ENCODE measurements at regions not wholly inside any gene's neighbourhood (a gene's known extent, or its start where the extent isn't known, plus 50 kb on each side); places are given as distances from the start of the nearest gene placed in this dataset.

GRCh38 chr1:208903251-208903905 is 659.2 kb upstream of the PLXNA2 start:
- no peak for DNase-seq (ENCODE audit: low read depth in 2 of 2)

- DNase-seq (ENCODE audit: low read depth in 2 of 2) = no peak
These were observed 663.6 kb upstream of the PLXNA2 start for GRCh38 chr1:208907790-208908189.

- DNase-seq (ENCODE audit: low read depth in 2 of 2) = no peak
These were observed 665.1 kb upstream of the PLXNA2 start for GRCh38 chr1:208909011-208909984.

DNA sequence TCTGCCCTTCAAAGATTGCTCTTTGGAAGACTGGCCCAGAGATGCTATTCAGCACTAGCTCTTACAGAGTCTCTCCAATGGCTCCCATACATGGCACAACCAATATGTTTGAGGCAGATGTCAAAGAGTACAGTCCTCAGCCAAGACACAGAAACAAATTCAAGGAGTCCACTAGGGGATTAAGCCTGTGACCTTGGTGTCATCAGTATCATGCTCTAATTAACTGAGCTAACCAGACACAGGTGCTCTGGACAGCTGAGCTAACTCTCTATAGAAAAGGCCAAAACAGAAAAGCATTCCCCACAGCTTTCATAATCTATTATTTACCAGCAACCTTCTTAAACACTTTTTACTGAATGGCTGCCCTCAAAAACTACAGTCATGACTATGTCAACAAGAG is 666.0 kb upstream of the PLXNA2 start:
- DNase-seq (ENCODE audit: low read depth in 2 of 2) = no peak

GRCh38 chr1:208917281-208917680 is 666.2 kb upstream of the CAMK1G start:
- DNase-seq (ENCODE audit: low read depth in 2 of 2) = no peak

GRCh38 chr1:208917723-208918122 is 665.8 kb upstream of the CAMK1G start:
- DNase-seq (ENCODE audit: low read depth in 2 of 2) = no peak

DNA sequence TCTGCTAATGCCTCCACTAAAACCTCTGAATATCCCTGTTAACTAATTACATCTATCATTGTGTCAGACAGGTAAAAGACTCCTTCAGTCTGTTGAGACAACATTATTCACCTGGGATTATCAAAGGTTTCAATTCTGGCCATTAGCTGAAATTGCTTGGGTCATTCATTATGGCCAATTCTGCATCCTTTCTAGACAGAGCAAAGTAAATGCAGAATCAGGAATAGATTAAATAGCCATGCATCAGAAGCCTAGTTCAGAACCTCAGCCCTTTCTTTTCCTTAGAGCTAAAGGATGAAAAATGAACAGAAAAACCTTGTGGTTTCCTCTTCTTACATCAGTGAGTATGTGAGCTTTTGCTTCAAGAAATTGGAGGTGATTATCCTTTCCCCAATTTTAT is 665.4 kb upstream of the CAMK1G start:
- DNase-seq (ENCODE audit: low read depth in 2 of 2) = no peak

GRCh38 chr1:208919371-208919770 is 664.1 kb upstream of the CAMK1G start:
- no peak for DNase-seq (ENCODE audit: low read depth in 2 of 2)

DNA sequence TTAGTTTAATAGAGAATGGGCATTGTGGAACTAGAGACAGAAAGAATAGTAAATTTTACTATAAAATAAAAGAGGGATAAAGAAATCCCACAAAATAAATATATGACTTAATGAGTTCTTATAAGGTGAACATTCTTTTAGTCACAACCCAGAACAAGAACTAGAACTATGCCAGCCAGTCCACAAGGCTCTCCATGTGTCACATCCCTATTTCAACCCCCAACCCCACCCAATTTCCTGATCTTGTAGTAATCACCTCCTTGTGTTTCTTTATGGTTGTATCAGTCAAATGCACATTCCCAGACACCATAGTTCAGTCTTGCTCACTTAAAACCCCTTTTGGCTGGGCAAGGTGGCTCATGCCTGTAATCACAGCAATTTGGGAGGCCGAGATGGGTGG is 662.3 kb upstream of the CAMK1G start:
- DNase-seq (ENCODE audit: low read depth in 2 of 2) = no peak

DNA sequence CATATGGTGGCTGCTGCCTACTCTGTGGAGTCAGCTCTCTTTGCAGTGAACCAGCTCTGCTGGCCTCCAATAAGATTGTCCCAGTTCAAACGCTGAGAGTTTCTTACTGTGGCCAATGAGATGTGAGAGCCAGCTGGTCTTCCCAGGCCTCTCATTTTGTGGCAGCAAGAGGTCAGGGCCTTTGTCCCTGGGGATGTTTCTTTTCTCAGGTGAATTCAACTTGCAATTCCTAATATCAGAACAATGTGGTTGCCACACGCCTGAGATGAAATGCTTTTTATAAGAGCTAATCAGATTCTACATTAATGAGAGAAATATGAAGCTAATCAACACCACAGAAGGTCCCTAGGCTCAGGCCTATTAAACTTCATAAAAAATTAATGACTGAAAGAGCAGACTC is 660.1 kb upstream of the CAMK1G start:
- no peak for DNase-seq (ENCODE audit: low read depth in 2 of 2)

- DNase-seq (ENCODE audit: low read depth in 2 of 2) = no peak
These were observed 659.4 kb upstream of the CAMK1G start for GRCh38 chr1:208923946-208924720.

DNA sequence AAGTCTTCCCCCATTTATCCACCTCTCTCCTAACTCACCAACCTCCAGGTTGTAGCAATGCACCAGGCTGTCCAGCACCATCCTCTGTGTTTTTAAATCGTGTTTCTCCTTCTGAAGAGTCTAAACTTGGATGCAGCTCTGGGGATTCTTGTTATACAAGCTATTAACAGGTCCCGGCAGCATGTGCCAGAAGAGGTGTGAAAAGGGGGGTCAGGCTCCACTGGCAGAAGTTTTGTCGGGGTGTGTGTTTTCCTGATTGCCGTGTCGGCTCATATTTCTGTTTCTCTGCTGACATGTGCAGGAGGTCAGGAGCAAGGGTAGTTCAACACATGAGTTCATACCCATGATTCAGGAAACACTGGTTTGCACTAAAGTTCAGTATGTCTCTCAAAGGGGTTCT is 658.6 kb upstream of the CAMK1G start:
- no peak for DNase-seq (ENCODE audit: low read depth in 2 of 2)

DNA sequence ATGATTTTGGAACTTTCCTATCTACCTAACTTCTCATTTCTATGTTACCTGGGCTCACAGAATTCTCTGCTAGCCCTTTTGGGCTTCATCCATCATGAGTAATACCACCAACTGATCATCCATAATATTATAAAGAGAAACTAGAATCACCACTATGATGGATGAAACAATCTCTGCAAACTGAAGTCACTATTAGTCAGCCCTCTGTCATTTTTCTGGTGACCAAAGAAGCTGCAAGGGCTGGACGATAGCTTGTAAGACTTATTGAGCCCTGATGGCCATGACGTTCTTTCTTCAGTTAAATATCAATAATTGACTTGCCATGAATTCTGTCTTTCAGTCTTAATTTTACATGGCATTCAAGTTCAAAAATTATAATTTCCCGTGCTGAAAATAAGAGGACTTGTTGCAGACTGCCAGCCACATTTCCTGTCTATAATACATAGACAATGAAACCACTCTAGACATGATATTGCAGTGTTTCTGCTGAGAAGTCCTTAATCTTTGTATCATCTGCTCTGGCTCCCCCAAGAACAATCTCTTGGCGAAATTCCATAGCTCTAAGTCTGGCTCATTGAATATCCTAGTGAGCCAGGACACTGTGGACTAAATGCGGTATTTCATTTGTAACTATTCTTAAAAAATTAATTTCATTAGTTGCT is 655.0 kb upstream of the CAMK1G start:
- no peak for DNase-seq (ENCODE audit: low read depth in 2 of 2)

DNA sequence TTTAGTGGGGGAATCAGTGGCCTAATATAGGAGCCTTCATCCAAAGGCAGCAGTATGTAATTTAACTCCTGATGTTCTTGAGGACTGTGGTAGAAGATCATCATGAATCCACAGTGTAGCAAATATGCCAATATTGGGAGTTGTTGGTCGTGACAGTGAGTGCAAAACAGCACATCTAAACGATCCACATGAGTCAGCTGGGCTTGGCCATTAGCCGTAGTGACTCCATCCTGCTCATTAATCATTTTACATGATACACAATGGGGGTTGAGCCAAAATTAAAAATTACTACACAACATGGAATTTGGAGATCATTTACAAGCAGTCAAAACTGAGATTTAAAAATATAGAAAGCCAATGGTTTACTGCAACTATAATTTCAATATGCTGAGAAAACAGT is 653.9 kb upstream of the CAMK1G start:
- no peak for DNase-seq (ENCODE audit: low read depth in 2 of 2)

DNA sequence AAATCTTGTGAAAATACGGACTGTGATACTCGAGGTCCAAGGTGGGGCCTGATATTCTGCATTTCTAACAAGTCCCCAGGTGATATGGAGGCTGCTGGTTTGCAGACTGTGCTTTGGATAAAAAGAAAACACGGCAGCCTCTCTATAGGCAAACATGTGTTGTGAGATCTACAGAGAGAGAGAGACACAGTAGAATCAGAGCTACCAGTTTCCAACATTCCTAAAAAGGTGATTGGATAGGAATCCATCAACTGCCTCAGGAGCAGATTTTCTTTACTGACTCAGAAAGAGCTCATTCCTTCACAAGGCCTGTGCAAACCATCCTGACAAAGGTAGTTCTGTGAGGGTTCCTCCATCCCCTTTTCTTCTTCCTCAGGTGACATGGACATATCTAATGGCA is 651.6 kb upstream of the CAMK1G start:
- DNase-seq (ENCODE audit: low read depth in 2 of 2) = no peak

DNA sequence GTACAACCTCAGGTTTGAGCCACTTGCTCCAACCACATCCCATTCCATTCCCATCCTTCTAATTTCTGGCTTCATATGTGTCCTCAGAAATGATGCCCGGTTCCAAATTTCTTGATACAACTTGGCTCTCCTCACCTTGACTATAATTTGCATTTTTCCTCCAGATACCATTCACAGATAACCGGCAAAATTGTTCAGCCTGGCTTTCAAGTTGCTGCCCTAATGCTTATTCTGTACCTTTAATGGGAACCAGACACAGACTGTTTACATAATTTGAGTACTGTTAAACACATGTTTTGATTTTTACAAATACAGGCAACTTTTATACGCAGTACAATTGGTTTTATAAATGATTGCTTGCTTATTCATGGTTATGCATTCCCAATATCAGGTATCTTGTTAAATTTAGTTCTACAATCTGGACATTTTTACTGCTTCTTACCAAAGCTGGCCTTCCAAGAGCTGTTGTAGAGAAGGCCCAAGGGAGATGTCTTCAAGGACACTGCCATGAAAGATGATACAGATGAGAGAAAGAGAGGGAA is 649.5 kb upstream of the CAMK1G start:
- no peak for DNase-seq (ENCODE audit: low read depth in 2 of 2)

GRCh38 chr1:208934933-208935332 is 648.6 kb upstream of the CAMK1G start:
- no peak for DNase-seq (ENCODE audit: low read depth in 2 of 2)

- no peak for DNase-seq (ENCODE audit: low read depth in 2 of 2)
These were observed 647.9 kb upstream of the CAMK1G start for GRCh38 chr1:208935517-208936187.

DNA sequence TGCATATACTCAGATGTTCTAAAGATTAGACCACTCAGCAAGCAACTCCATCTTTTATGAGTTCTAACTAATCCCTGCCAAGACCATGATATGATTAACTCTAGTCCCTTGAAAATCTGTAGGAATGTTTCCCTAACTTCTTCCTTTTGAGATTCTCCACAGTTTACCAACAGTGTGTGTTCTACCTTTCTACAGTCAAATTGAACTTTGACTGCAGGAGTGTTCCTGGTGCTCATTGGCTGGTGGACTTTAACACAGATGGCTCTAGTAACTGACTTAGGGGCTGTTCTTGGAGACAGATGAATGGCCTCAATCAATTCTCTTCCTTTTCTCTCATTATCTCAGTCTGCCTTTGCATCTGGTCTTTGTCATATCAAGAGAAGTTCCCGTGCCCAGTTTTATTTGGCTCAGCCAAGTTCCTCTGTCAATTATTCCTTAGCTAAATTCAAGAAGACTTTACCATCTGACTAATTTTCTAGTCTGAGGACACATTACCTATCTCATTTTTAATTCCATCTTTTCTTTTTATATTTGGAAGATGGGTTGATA is 643.9 kb upstream of the CAMK1G start:
- DNase-seq (ENCODE audit: low read depth in 2 of 2) = no peak

DNA sequence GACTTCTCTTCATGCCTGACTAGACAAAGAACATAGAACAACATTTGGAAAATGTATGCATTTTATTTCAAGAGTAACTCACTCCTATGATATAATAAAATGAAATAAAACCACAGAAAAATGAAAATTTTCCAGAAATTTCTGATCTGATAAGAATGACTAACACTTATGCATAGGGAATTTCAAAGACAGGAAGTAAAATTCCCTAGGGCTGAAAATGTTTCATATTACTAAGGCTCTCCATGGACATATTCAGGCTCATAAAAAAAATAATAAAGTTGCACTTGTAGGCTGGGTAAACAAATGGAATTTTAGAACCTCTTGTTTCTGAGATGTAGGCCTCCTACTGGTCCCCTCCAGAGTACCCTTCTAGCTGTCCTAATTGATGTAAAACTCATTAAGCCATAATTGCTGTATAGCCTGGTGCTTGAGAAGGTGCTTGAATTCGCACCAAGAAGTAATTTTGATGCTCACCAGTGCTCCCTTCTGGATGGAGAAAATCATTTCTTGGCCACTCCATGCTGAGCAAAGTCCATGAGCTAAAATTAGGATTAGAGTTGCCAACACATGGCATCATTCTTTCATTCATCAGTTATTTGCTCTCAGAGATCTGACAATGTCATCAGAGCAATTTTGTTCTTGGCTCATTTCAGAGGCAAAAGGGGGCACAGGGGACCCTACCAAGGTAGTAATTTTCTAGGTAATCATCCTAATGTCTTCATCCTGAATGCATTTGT is 641.0 kb upstream of the CAMK1G start:
- no peak for DNase-seq (ENCODE audit: low read depth in 2 of 2)

Measured in stimulated activated CD4-positive, alpha-beta T cell treated with anti-CD3 and anti-CD28 coated beads, Interleukin-4, amount 100 ng/mL, for 48 hours (primary cell).